Nucleus accumbens (tissue), 56 donors: ENCODE measurements at regions not wholly inside any gene's neighbourhood (a gene's known extent, or its start where the extent isn't known, plus 50 kb on each side); places are given as distances from the start of the nearest gene placed in this dataset.
"Not testable (repeated sequence)": the region's sequence is repeated elsewhere in the genome, so short reads cannot be mapped to it uniquely, and the experiment has no call there.

ENCODE experiments used
- DNase-seq, 56 donors: peaks; one replicate each; lab custom pipeline; 2025; lab: John Stamatoyannopoulos, UW

- DNase-seq: no peak
Measured at GRCh38 chr2:105541189-105542050, 142.6 kb upstream of the FHL2 start.

- no peak for DNase-seq
Measured at GRCh38 chr2:105540642-105541041, 141.8 kb upstream of the FHL2 start.

GRCh38 chr2:105539331-105539730 is 140.5 kb upstream of the FHL2 start:
- DNase-seq: no peak

- no peak for DNase-seq
Measured at GRCh38 chr2:105538840-105539239, 140.0 kb upstream of the FHL2 start.

GRCh38 chr2:105537920-105538319 is 139.1 kb upstream of the FHL2 start:
- DNase-seq: no peak

GRCh38 chr2:105537466-105537865 is 138.6 kb upstream of the FHL2 start:
- DNase-seq: no peak

GRCh38 chr2:105536175-105536574 is 137.3 kb upstream of the FHL2 start:
- DNase-seq: no peak

- DNase-seq: not testable (repeated sequence)
Measured at GRCh38 chr2:105529258-105529657, 130.4 kb upstream of the FHL2 start.

GRCh38 chr2:105526000-105526925 is 127.4 kb upstream of the FHL2 start:
- DNase-seq: no peak

- DNase-seq: no peak
Measured at GRCh38 chr2:105525201-105525600, 126.3 kb upstream of the FHL2 start.

GRCh38 chr2:105522645-105523044 is 123.8 kb upstream of the FHL2 start:
- DNase-seq: no peak

- no peak for DNase-seq
Measured at GRCh38 chr2:105521616-105522015, 122.8 kb upstream of the FHL2 start.

- no peak for DNase-seq
Measured at GRCh38 chr2:105521176-105521575, 122.3 kb upstream of the FHL2 start.

- no peak for DNase-seq
Measured at GRCh38 chr2:105519516-105519915, 120.7 kb upstream of the FHL2 start.

- no peak for DNase-seq
Measured at GRCh38 chr2:105518897-105519296, 120.0 kb upstream of the FHL2 start.

GRCh38 chr2:105517814-105518705 is 119.2 kb upstream of the FHL2 start:
- peak in 20 of 56 donors; percentile 2 to 58 (median 18) for DNase-seq

GRCh38 chr2:105515581-105516415 is 116.9 kb upstream of the FHL2 start:
- DNase-seq: peak in 37 of 56 donors; percentile 2 to 75 (median 31)

- DNase-seq: no peak
Measured at GRCh38 chr2:105514576-105514975, 115.7 kb upstream of the FHL2 start.

- DNase-seq: no peak
Measured at GRCh38 chr2:105510761-105511528, 112.1 kb upstream of the FHL2 start.
